Brain microvascular endothelial cell (primary cell): ENCODE measurements at regions not wholly inside any gene's neighbourhood (a gene's known extent, or its start where the extent isn't known, plus 50 kb on each side); places are given as distances from the start of the nearest gene placed in this dataset.

Source experiments
- DNase-seq: peaks from one replicate; pipeline ENCODE4 v3.0.0-alpha.2; 2020
- H3K27ac ChIP-seq: fragments of 250-450 bp; sonication (Bioruptor Pico); 2 replicates; pipeline ENCODE4 v1.5.1; 2020; ENCODE audit warnings: mild to moderate bottlenecking, moderate library complexity
- H3K27me3 ChIP-seq: fragments of 250-450 bp; sonication (Bioruptor Pico); replicated peaks from 2 replicates; pipeline ENCODE4 v1.5.1; 2020; ENCODE audit warnings: mild to moderate bottlenecking
- H3K36me3 ChIP-seq: fragments of 250-450 bp; sonication (Bioruptor Pico); replicated peaks from 2 replicates; pipeline ENCODE4 v1.5.1; 2020; ENCODE audit warnings: mild to moderate bottlenecking
- H3K4me3 ChIP-seq: 2 replicates; pipeline ENCODE4 v1.5.1; 2011; ENCODE audit warnings: low read depth, mild to moderate bottlenecking, control low read depth, low read length, moderate library complexity
- in situ Hi-C: cut with HindIII; loops from 2 replicates; pipeline ENCODE4 v1.10.0; 2017; ENCODE audit warnings: low sequenced_read_pairs, low pct_ligation_motif_present
- TF ChIP-seq, protein P1 (sequence below): IDR thresholded peaks from 2 replicates; pipeline ENCODE4 v1.5.1; 2011; ENCODE audit warnings: low read depth, mild to moderate bottlenecking, moderate library complexity, low read length, control low read depth, inconsistent platforms; ENCODE audit errors: missing control alignments

DNA sequence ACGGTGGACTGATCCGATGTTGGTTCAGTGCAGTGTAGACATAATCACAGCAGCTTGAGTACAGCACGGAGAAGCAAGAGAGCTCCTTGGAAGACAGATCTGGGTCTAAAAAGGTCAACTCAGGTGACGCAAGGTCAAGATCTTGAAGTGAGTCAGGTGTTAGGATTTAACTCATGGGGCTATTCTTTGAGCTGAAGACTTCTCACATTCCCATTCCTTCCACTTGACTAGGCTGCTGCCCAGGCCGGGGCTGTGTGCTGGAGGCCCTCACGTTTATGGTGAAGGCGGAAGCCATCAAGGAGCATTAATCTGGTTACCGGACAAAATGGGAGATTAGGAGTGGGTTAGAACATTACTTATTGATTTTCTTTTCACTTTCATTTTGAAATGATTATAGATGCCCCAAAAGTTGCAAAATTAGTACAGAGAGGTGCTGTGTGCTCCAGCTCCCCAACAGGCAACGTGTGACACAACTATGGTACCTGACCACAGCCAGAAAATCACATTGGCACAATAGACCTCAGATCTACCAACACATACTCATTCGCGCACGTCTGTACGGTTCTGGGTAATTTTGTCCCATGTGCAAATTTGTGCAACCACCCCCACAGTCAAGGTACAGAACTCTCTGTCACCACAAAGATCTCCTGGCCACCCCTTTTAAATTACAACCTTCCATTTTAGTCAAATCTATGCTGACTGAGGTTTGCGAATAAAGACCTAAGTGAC is 77.6 kb upstream of the SEC11C start:
- H3K36me3 ChIP-seq, result no peaks in the 10 kb centered on the region
- DNase-seq, result no peak
- TF ChIP-seq, protein P1, sequence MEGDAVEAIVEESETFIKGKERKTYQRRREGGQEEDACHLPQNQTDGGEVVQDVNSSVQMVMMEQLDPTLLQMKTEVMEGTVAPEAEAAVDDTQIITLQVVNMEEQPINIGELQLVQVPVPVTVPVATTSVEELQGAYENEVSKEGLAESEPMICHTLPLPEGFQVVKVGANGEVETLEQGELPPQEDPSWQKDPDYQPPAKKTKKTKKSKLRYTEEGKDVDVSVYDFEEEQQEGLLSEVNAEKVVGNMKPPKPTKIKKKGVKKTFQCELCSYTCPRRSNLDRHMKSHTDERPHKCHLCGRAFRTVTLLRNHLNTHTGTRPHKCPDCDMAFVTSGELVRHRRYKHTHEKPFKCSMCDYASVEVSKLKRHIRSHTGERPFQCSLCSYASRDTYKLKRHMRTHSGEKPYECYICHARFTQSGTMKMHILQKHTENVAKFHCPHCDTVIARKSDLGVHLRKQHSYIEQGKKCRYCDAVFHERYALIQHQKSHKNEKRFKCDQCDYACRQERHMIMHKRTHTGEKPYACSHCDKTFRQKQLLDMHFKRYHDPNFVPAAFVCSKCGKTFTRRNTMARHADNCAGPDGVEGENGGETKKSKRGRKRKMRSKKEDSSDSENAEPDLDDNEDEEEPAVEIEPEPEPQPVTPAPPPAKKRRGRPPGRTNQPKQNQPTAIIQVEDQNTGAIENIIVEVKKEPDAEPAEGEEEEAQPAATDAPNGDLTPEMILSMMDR, result no peak
- no peaks in the 10 kb centered on the region for H3K27me3 ChIP-seq
- H3K27ac ChIP-seq, result no peak overlapping the region
- in situ Hi-C loops, result loop anchor here (25.0 kb wide), 1 partner anchor 275 kb away; no protein-coding TSS in a partner anchor
- no peak overlapping the region for H3K4me3 ChIP-seq

DNA sequence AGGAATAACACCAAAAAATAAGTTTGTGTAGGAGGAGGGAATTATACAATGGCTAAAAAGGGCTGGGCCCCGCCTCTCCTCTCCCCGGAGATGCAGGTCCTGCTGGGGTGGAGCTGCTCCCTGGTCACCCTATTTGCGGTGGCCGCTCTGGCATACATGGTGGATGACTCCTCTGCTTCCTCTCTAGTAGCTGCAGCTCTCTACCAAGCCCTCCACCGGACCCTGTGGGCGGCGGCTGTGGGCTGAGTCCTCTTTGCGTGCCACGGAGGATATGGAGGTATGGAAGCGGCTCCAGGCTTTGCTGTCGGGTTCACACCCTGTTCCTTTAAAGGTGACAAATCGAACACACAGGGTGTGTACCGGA is 77.1 kb upstream of the SEC11C start:
- no peak for DNase-seq
- in situ Hi-C loops, result loop anchor here (25.0 kb wide), 1 partner anchor 275 kb away; no protein-coding TSS in a partner anchor
- no peak overlapping the region for H3K27ac ChIP-seq
- no peaks in the 10 kb centered on the region for H3K36me3 ChIP-seq
- no peaks in the 10 kb centered on the region for H3K27me3 ChIP-seq
- H3K4me3 ChIP-seq, result no peak overlapping the region
- TF ChIP-seq, protein P1, result no peak

DNA sequence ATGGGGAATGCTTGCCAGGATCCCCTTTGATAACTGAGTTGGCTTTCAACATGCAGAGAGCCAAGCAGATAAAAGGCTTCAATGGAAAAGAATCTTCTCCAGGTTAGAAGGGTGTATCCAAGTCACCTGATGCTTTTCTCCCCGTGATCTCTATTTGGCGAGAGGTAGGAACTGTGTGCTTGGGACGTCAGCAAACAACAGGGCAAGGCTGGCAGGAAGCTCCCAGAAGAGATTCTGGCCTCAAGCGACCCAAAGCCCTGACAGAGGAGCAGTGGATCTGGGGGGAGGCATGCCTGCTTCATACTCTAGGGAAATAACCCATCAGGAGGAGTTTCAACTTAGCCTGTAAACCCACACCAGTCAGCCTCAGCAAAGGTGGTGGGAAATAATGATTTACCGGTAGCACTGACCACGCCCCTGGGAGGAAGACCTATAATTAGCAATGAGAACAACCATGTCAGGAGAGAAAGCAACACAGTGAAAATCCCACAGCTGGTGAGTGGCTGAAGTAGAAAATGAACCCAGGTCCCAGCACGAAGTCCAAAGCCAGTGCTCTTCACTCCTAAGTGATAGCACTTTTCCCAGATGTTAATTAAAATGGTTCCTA is 76.3 kb upstream of the SEC11C start:
- TF ChIP-seq, protein P1, result no peak
- in situ Hi-C loops, result loop anchor here (25.0 kb wide), 1 partner anchor 276 kb away; no protein-coding TSS in a partner anchor

DNA sequence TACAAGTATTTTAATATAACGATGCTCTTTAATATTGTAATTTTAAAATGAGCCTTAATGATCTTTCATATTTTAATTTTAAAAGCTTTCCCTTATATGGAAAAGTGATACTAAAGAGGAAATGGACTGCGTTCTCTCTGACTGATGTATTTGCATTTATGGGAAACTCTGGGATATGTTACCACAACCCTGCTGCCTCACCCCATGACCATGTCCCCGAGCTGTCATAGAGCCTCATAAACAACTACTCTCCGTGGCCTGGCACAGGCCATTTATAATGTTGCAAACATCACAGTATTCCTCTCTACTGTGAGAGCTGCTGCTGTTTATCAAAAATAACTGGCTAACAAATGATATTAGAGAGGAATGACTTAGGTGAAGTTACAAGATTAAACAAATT is 75.8 kb upstream of the SEC11C start:
- TF ChIP-seq, protein P1, result no peak
- no peaks in the 10 kb centered on the region for H3K36me3 ChIP-seq
- DNase-seq, result no peak
- no peaks in the 10 kb centered on the region for H3K27me3 ChIP-seq
- in situ Hi-C loops, result loop anchor here (25.0 kb wide), 1 partner anchor 277 kb away; no protein-coding TSS in a partner anchor
- H3K27ac ChIP-seq, result no peak overlapping the region
- no peak overlapping the region for H3K4me3 ChIP-seq

More for the DNA sequence above, 76.3 kb upstream of the SEC11C start:
- no peak overlapping the region for H3K27ac ChIP-seq
- no peak for DNase-seq
- no peaks in the 10 kb centered on the region for H3K36me3 ChIP-seq
- H3K27me3 ChIP-seq, result no peaks in the 10 kb centered on the region
- no peak overlapping the region for H3K4me3 ChIP-seq

DNA sequence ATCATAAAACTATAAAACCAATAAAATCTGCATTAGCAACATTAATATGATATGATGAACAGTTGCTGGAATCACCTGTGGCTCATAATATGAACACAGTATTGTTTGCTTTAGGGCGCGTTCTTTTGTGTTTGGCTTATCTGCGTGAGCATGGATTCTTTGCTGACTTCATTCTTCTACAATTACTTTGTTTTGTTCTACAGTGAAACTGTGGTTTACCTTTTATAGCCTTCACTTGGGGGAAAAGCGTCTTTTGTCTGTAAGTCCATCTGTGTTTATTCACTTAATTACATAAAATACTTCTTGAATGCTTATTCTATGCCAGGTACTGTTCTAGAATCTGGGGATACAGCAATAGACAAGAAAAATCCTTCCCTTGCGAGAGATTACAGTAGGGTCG is 74.0 kb upstream of the SEC11C start:
- no peak for DNase-seq
- H3K4me3 ChIP-seq, result no peak overlapping the region
- no peaks in the 10 kb centered on the region for H3K27me3 ChIP-seq
- TF ChIP-seq, protein P1, result no peak
- H3K27ac ChIP-seq, result no peak overlapping the region
- in situ Hi-C loops, result loop anchor here (25.0 kb wide), 1 partner anchor 278 kb away; no protein-coding TSS in a partner anchor
- H3K36me3 ChIP-seq, result no peaks in the 10 kb centered on the region
